ENCODE measurements at regions not wholly inside any gene's neighbourhood (a gene's known extent, or its start where the extent isn't known, plus 50 kb on each side); places are given as distances from the start of the nearest gene placed in this dataset.
"Not testable (repeated sequence)": the region's sequence is repeated elsewhere in the genome, so short reads cannot be mapped to it uniquely, and the experiment has no call there.

DNA sequence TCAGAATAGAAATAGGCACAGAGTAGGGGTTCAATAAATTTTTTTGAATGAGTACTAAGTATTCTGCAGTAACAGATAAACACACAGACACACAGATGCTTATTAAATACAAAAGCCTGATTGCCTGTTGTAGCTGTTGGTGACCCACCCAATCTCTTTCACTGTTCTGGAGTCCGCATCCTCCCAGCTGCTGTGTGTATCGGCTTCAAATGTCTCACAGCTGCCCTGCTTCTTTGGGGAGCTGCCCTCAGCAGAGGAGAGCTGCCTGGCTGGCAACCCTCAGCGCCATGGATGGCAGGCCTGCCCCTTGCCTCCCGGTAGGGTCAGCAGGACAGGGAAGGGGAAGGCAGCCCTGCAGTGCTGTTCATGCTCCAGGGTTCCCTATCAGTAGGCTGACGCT, 50.5 kb upstream of the PRNP start:
- DNase-seq (ENCODE audit: low spot score): no peak
- intact Hi-C loops (cut with DNase I): no loop called here

DNA sequence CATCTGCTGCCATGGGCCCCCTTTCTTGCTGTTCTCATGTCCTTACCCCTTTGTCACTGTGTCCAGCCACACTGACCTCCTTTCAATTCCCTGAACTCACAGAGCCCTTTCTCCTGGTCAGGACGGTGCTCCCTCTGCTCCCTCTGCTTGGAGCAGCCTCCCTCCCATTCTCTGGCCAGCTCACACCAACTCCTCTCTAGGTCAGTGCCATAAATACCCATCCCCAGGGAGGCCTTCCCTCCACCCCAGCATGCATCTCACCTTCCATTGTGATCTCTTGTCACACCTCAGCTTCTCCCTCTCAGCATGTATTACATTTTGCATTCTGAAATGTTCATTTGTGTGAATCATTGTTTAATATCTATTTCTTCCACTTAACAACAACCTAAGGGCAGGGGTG, 50.9 kb upstream of the PRNP start:
- intact Hi-C loops (cut with DNase I): no loop called here
- DNase-seq (ENCODE audit: low spot score): no peak

DNA sequence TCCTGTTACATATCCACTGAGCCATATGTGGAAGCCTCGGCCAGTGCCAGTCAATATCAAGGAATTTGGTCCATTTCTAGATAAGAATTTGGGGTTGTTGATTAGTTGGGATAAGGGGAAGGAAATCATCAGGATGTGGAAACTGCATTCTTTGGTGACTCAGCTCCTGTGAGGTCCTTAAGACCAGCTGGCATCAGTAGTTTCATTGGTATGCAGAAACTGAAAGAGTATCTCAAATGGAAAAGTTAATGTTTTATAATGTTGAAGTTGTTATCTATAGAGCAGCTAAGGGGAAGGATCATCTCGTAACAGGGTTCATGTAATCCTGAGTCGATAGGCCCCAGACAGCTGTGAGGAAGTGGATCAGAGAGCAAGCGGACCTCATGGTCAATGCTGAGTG, 52.5 kb upstream of the PRNP start:
- intact Hi-C loops (cut with DNase I): no loop called here
- no peak for DNase-seq (ENCODE audit: low spot score)

DNA sequence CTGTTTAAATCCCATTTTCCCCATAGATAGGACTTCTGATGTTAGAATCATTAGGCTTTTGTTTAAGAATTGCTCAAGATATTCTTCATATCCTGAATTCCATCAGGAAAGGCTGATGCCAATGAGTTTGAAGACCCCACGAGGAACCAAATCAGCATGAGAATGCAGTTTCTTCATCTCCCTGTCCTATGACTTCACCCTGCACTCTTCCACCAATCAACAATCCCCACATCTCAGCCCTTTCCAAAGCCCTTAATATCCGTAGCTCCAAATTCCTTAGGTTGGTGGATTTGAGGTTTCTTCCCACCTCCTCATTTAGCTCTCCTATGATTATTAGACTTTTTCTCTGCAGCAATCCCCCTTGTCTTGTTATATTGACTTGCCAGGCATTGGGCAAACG, 52.9 kb upstream of the PRNP start:
- intact Hi-C loops (cut with DNase I): no loop called here
- no peak for DNase-seq (ENCODE audit: low spot score)

DNA sequence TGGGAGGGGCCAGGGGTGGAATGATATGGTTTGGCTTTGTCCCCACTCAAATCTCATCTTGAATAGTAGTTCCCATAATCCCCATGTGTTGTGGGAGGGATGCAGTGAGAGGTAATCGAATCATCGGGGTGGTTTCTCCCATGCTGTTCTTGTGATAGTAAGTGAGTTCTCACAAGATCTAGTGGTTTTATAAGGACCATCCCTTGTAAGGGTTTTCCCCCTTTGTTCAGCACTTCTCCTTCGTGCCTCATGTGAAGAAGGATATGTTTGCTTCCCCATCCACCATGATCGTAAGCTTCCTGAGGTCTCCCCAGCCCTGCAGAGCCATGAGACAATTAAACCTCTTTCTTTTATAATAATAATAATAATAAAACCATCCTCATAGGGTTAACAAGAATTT, 53.4 kb upstream of the PRNP start:
- no peak for DNase-seq (ENCODE audit: low spot score)
- intact Hi-C loops (cut with DNase I): no loop called here

DNA sequence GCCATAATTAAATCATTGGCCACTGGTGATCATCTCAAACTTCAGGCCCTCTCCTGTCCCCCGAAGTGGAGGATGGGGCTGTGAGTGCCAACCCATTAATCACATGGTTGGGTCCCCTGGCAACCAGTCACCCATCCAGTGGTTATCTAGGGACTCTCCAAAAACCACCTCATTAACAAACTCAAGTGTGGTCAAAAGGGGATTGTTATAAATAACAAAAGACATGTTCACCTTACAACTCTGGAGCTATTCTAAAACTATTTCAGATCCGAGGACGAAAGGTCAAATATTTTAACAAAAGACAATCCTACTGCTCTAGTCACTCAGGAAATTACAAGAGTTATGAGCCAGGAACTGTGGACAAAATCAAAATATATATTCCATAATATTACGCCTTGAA, 60.0 kb upstream of the PRNP start:
- DNase-seq (ENCODE audit: low spot score): no peak
- intact Hi-C loops (cut with DNase I): no loop called here

DNA sequence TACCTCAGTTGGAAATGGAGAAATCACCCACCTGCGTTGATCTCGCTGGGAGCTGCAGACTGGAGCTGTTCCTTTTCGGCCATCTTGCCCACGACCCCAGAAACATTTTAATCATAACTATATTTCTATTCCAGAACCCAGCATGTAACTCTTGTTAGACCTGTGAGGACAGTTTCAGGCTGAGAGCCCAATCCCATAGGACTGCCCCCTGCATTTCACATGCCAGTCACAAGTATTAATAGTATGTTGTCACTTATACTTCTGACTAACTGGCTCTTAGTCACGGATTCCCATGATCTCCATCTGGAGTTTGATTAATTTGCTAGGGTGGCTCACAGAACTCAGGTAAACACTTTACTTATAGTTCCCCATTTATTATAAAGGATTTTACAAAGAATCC, 60.6 kb upstream of the PRNP start:
- no peak for DNase-seq (ENCODE audit: low spot score)
- intact Hi-C loops (cut with DNase I): no loop called here

DNA sequence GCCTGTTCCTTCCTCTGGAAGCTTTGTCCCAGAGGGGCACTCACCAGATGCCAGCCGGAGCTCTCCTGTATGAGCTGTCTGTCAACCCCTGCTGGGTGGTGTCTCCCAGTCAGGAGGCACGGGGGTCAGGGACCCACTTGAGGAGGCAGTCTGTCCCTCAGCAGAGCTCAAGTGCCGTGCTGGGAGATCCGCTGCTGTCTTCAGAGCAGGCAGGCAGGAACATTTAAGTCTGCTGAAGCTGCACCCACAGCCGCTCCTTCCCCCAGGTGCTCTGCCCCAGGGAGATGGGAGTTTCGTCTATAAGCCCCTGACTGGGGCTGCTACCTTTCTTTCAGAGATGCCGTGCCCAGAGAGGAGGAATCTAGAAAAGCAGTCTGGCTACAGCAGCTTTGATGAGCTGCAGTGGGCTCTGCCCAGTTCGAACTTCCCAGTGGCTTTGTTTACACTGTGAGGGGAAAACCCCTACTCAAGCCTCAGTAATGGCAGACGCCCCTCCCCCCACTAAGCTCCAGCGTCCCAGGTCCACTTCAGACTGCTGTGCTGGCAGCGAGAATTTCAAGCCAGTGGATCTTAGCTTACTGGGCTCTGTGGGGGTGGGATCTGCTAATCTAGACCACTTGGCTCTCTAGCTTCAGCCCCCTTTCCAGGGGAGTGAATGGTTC, 61.5 kb upstream of the PRNP start:
- intact Hi-C loops (cut with DNase I): not testable (repeated sequence)

DNA sequence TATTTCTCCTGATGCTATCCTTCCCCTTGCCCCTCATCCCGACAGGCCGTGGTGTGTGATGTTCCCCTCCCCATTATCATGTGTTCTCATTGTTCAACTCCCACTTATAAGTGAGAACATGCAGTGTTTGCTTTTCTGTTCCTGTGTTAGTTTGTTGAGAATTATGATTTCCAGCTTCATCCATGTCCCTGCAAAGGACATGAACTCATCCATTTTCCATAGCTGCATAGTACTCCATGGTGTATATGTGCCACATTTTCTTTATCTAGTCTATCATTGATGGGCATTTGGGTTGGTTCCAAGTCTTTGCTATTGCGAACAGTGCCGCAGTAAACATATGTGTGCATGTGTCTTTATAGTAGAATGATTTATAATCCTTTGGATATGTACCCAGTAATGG, 67.1 kb upstream of the PRNP start:
- intact Hi-C loops (cut with DNase I); DNase-seq (ENCODE audit: low spot score): not testable (repeated sequence)

More for the DNA sequence above, 61.5 kb upstream of the PRNP start:
- DNase-seq (ENCODE audit: low spot score): not testable (repeated sequence)

DNA sequence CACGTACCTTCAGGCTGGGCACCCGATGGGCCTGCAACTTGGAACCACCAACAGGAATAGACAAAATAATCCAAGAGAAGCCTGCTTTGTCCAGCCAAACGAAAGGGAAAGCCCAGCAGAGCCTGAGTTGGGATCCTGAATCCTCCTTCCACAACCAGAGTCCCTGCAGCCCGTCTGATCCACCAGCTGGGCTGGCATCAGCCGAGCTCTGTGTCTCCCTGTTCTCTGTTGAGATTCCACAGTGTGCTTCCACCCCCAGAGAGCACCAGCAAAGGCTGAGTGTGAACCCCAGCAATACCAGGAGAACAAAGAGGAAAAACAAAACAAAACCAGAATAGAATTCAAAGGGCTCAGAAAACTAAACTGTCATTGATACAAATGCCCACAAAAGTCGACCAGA, 68.8 kb upstream of the PRNP start:
- no peak for DNase-seq (ENCODE audit: low spot score)
- intact Hi-C loops (cut with DNase I): no loop called here

DNA sequence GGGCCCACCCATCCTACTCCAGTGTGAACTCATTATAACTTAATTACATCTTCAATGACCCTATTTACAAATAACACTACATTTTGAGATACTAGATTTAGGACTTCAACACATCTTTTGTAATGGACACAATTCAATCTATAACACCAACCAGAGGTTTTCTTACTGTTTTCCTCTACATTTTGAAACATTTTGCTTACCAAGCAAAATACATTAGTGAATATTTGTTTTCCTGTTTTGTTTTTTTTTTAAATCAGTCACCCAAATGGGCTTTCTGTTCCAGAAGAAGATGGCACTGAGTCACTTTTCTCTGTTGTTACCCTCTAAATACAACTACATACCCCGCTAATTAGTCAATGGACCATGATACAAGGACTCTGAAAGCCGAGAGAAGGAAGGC, 69.2 kb upstream of the PRNP start:
- no peak for DNase-seq (ENCODE audit: low spot score)
- intact Hi-C loops (cut with DNase I): no loop called here

DNA sequence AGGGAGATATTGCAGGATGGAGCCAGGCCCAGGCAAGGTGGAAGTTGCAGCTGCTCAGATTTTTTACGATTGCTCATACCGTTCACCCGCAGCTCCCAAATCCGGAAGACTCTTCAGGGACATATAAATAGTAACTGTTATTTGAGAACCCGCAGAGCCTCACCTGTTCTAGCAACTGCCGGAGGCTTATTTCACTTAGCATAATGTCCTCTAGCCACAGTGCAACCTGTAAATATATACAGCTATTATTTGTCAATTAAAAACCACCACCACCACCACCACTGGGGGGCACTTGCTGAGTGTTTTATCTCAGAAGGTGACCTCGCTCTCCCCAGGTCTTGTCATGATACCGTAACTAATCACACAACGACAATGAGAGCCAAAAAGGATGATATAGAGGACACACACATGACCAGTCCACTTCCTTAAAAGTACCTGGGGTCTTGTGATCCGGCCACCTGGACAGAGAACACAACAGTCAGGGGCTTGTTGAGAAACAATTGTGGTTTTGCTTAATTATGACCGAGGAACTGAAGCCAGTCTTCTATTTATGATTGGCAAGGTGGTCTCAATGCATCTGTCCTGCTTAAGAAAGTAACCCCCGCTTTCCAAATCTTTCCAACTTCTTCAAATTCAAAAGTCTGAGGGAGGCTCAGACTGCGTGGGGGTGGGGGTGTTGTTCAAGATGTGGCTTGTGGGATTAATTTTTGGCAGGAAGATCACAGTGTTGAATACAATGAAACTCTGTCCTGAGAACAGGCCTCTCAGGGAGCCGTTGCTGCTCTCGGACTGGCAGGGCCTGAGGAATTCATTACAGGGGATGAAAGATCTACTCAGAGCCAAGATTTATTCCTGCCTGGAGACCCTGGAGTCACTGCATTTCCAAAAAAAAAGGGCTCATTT, 72.3 kb upstream of the PRNP start:
- no peak for DNase-seq (ENCODE audit: low spot score)
- intact Hi-C loops (cut with DNase I): loop anchor here (5.0 kb wide), 1 partner anchor 338 kb away; no protein-coding TSS in a partner anchor

DNA sequence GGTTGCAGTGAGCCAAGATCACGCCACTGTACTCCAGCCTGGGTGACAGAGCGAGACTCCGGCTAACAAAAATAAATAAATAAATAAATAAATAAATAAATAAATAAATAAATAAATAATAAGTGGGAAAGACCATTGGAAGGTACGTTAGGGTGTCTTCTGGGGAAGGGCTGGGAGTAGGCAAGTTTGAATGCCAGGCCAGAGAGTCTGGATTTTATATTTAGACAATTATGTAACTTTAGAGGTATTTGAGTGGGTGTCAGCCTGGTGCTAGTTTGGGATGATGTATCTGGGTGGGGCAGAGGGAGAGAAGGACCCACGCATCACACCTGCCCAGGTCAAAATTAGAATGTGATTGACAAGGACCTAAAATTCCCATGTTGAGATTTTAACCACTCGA, 73.1 kb upstream of the PRNP start:
- intact Hi-C loops (cut with DNase I): loop anchor here (5.0 kb wide), 1 partner anchor 339 kb away; no protein-coding TSS in a partner anchor
- no peak for DNase-seq (ENCODE audit: low spot score)

DNA sequence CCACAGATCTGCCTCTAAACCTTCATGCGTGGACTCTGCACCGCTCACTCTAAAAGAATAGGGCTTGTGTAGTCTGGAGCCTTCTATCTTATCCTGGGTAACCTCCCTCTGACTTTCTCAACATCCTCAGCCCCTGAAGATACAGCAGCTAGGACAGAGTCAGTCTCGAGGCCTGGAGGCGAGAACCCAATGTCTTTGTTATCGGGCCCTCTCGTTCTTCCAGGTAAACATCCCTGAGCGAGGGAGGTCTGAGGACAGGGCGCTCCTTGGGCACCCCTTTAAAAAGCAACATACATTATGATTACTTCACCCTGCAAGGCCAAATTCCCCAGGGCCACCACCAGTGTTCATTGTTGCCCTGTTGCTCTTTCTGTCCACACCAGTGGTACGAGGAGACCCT, 75.4 kb upstream of the PRNP start:
- no peak for DNase-seq (ENCODE audit: low spot score)
- intact Hi-C loops (cut with DNase I): loop anchor here (5.0 kb wide), 1 partner anchor 341 kb away; no protein-coding TSS in a partner anchor

DNA sequence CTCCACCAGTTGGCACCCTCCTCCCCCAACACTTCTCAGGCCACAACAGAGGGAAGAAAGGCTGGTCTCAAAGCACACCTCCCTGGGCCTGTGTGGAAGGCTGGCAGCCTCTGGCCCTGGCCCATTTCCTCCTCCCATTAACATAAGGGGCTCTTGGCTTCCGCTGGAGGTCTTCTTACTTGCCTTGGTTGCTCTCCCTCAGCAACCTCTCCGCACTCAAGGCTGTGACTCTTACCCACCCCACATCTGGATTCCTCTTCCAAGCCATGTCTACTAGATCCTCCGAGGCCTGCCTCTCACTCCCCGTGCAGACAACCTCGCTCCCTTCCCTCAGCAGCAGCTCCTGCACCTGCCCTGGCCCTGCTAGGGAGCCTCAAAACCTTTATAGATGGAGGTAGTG, 76.7 kb upstream of the PRNP start:
- intact Hi-C loops (cut with DNase I): loop anchor here (5.0 kb wide), 1 partner anchor 493 kb away; no protein-coding TSS in a partner anchor
- no peak for DNase-seq (ENCODE audit: low spot score)

DNA sequence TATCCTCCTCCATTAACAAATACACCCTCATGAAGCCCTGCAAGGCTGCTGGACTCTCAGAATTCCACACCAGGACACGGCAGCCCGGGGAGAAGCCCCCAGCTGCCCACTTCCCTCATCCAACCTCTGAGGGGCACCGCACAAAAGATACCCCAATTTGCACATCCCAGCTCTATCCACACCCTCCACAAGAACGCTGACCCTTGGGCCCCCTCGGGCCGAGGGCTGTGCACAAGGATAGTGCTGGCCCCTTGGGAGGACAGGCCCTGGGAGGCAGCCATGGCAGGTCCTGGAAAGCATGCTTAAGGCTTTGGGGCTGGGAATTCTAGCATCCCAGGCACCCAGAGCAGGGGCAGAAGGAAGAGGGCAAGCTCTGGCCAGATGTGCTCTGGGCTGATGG, 77.4 kb upstream of the PRNP start:
- intact Hi-C loops (cut with DNase I): loop anchor here (5.0 kb wide), 1 partner anchor 493 kb away; no protein-coding TSS in a partner anchor
- DNase-seq (ENCODE audit: low spot score): no peak

DNA sequence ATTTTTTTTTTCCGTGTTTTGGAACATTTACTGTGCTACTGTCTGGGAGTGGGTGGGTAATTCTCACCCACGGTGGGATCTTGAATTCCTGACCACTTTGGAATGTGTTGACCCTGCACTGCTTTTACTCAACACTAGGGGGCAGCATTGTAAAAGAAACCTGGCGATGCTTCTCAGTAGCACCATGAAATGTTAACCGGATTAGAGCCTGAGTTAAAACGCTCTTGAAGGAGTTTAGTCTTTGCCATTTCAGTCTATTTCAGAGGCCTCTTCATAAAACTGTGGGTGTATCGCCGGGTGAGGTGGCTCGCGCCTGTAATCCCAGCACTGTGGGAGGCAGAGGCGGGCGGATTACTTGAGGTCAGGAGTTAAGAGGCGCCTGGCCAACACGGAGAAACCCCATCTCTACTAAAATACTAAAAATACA, 79.0 kb upstream of the PRNP start:
- intact Hi-C loops (cut with DNase I): loop anchor here (1.0 to 5.0 kb wide), 2 partner anchors 113 to 495 kb away; no protein-coding TSS in a partner anchor
- no peak for DNase-seq (ENCODE audit: low spot score)

DNA sequence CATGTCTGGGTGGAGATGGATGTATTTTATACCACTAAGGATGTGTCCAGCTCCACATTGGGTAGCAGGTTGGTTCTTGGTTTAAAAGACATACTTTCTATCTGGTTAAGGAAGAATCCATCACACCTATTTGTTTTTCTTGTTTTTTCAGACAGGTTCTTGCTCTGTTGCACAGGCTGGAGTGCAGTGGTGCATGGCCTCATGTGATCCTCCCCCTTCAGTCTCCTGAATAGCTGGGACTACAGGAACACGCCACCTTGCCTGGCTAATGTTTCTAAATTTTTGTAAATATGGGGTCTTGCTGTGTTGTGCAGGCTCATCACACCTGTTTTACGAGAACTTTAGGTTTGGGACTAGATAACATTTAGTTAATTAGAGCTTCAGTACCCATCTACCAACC, 80.2 kb upstream of the PRNP start:
- intact Hi-C loops (cut with DNase I): loop anchor here (5.0 kb wide), 1 partner anchor 496 kb away; no protein-coding TSS in a partner anchor
- DNase-seq (ENCODE audit: low spot score): no peak

DNA sequence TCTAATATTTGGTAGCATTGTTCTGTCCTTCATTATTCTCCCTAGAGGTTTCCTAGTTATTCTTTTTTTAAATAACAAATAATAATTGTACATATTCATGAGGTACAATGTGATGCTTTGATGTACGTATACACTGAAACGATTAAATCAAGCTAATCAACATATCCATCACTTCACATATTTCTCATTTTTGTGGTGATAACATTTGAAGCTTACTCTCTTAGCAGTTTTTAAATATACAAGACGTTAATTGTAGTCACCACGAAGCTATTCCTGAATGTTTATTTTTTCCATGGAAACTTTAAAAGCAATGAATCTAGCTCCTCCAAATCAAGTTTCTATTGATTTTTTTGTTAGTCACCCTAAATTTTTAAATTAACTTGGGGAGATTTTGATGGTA, 81.1 kb upstream of the PRNP start:
- no peak for DNase-seq (ENCODE audit: low spot score)
- intact Hi-C loops (cut with DNase I): loop anchor here (5.0 kb wide), 1 partner anchor 497 kb away; no protein-coding TSS in a partner anchor

DNA sequence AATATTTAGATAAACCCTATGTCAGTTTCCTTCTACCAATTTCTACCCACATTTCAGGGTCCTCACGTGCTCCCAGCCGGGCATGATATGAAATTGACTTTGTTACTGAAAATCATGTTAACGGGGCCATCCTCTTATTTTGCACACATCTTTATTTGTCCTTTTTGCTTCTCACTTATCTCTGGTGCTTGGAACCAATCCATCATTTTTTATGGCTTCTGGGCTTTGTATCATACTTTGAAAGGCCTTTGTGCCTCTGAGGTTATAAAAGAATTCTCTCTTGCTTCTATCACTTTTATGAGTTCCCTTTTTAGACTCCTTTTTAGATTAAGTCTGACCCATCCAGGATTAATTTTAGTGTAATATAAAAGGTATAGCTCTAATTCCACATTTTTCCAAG, 81.7 kb upstream of the PRNP start:
- DNase-seq (ENCODE audit: low spot score): no peak
- intact Hi-C loops (cut with DNase I): no loop called here

DNA sequence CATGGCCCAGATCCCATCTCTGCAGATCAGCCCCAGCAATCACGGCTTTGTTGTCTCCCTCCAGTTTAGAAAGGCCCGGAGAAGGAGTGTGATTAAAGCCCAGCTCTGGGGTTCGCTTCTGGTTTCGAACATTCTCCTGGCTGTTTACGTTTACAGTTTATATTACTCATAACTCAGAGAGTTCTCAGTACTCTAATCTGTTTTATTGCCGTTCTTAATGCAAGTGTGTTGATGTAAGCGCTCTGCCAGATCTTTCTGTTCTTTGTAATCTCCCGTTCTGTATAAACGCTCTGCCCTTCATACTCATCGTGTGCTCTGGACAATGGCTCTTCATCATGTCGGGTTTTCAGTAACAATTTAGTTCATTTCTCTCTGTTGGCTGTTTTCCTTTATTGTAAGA, 82.5 kb upstream of the PRNP start:
- no peak for DNase-seq (ENCODE audit: low spot score)
- intact Hi-C loops (cut with DNase I): no loop called here
